H7 (cell line): ENCODE measurements at regions not wholly inside any gene's neighbourhood (a gene's known extent, or its start where the extent isn't known, plus 50 kb on each side); places are given as distances from the start of the nearest gene placed in this dataset.
A peak's percentile ranks its signal among the peaks of the same experiment; 100 is the strongest.

Experiments used
- DNase-seq: peaks from one replicate; pipeline ENCODE4 v3.0.0; 2012
- H3K27me3 ChIP-seq: 2 replicates; pipeline ENCODE4 v1.6.0; 2011; ENCODE audit warnings: mild to moderate bottlenecking, low read length; ENCODE audit not compliant: control insufficient read depth, insufficient read depth
- H3K36me3 ChIP-seq: replicated peaks from 2 replicates; pipeline ENCODE4 v1.5.1; 2011; ENCODE audit warnings: low read length; ENCODE audit not compliant: control insufficient read depth, insufficient read depth
- H3K4me3 ChIP-seq: 2 replicates; pipeline ENCODE4 v1.5.1; 2011; ENCODE audit warnings: low read depth, mild to moderate bottlenecking, control low read depth, low read length, moderate library complexity; ENCODE audit not compliant: insufficient read depth

DNA sequence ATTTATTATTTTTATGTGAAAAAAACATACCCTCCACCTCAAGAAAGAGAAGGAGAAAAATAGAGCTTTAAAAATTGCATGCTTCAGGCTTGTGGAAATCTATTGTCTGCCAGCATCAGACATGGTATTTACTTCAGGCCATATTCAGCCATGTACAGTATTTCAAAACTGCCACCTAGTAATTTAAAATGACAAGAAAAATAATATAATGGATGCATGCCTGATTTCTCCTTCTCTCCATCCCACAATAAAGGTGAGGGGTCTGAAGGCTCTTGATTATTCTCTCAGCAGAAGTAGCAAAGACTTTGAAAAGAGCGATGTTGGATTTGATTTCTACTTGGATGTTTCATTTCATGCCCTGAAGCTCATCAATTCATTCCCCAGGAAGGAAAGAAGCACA lies 250.7 kb downstream of the TBC1D4 start:
- no peak for DNase-seq
- Histone ChIP-seq H3K36me3 (no peaks in the 10 kb centered on the region), H3K4me3 (no peak overlapping the region), H3K27me3 (no peaks in the 10 kb centered on the region)

DNA sequence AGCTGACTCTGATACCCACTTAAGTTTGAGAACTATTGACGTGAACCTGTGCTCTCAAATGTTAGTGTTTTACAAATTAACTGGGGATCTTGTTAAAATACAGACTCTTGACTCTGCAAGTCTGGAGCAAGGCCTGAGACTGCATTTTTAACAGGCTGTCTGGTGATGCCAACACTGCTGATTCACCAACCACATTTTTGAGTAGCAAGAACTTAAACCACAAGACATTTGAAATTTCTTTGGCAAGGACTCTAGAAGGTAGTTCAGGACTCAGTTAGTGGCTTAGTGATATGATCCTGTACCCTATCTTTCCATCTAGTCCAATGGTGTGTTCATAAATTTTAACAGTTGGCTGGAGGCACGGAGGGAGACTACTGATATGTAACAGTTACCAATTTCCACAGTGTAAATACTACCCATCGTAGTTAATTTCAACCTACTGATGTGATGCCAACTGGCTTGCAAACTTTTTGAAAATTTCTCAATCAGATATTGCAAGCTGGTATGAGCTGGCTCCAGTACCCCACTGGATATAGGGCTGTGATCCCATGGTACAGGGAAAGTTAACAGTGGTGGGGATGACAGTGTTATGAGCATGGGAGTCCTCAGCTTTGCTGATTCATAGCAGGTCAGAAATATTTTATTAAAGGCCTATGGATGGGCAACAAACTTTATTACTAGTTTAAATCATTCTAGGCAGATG lies 255.1 kb downstream of the TBC1D4 start:
- DNase-seq = no peak
- H3K4me3 ChIP-seq = no peak overlapping the region
- H3K36me3 ChIP-seq = no peaks in the 10 kb centered on the region
- H3K27me3 ChIP-seq = no peaks in the 10 kb centered on the region

DNA sequence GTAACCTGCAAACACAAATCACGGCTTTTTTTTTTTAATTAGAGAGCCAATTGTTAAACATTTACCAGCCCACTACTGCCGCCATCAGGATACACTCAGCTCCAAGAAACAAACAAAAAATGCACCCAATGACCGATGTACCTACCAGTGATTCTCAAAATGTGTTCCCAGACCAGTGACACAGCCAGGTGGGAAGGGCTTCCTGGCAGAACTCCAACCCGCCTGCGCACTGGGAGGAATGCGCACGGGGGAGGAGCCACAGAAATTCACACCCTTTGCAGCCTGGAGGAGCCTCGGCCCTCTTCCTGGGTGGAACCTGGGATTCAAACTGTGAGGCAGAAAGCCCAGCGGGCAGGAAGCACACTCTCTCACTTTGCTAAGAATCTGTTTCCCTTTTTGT lies 255.9 kb downstream of the TBC1D4 start:
- H3K4me3 ChIP-seq = no peak overlapping the region
- peak; percentile 40 for DNase-seq
- no peaks in the 10 kb centered on the region for H3K27me3 ChIP-seq
- H3K36me3 ChIP-seq = no peaks in the 10 kb centered on the region

DNA sequence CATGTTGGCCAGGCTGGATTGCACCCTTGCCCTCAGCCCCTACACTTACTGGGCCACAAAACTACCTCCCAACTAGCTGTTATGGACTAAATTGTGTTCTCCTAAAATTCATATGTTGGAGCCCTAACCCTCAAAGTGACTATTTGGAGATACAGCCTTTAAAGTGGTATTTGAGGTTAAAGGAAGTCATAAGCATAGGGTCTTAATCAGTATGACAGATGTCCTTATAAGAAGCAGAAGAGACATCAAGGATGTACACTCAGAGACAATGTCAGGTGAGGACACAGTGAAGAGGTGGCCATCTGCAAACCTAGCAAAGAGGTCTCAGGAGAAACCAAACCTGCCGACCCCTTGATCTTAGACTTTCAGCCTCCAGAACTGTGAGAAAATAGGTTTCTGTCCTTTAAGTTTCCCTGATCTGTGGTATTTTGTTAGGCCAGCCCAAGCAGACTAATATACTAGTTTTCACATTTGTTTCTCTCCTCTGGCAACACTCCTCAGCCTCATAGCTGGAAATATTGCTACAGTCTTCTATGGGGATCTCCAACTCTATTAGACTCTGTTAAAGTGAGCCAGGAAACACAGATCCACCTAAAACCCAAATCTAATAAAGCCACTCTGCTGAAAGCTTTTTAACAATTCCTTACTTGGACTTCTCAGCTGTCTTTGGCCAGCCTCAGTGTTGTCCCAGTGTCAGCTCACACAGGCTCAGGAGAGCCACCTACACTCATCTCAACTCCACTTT lies 256.5 kb downstream of the TBC1D4 start:
- no peaks in the 10 kb centered on the region for H3K36me3 ChIP-seq
- H3K4me3 ChIP-seq = no peak overlapping the region
- no peaks in the 10 kb centered on the region for H3K27me3 ChIP-seq
- DNase-seq = no peak

DNA sequence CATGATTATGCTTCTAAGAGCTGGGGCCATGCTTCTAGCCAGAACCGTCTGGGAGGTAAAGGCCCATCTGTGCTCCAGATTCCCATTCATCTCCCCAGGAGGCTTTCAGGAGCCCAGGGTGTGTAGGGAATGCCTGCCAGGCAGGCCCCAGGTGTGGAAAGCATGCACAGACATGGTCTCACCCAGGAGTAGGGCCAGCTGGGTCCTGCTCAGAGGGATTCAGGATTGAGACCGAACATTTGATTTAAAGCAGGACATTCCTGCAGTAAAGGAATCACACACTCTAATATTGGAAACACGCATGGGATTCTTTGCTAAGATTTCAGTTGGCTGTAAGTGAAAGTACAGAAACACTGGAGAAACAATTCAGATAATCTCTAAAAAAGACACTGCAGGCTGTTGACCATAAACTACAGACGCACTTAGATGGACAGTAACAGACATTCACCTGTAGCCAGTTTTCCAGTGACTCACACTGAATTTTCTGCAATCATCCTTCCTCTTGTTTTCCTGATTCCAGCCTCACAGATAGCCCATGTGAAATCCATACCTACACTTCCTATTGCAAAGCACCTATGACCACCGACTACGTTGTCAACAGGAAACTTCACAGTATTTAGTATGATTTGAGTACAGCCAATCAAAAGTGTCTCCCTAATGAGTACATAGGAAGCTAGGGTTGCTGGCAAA lies 257.8 kb downstream of the TBC1D4 start:
- Histone ChIP-seq H3K36me3 (no peaks in the 10 kb centered on the region), H3K27me3 (no peaks in the 10 kb centered on the region), H3K4me3 (no peak overlapping the region)
- DNase-seq = no peak

DNA sequence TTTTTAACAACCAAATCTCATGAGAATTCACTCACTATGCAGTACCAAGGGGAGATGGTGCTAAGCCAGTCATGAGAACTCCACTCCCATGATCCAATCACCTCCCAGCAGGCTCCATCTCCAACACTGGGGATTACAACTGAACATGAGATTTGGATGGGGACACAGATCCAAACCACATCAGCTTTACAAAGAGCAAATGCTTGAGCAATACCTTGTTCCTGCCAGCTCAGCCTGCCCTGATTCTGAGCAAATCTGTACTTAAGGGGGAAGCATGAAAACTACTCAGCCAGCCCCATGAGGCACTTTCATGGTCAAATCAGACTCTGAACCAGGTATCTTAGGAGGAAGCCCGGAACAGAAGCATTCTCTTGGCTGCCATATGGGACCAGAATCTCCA lies 259.9 kb downstream of the TBC1D4 start:
- H3K4me3 ChIP-seq = no peak overlapping the region

DNA sequence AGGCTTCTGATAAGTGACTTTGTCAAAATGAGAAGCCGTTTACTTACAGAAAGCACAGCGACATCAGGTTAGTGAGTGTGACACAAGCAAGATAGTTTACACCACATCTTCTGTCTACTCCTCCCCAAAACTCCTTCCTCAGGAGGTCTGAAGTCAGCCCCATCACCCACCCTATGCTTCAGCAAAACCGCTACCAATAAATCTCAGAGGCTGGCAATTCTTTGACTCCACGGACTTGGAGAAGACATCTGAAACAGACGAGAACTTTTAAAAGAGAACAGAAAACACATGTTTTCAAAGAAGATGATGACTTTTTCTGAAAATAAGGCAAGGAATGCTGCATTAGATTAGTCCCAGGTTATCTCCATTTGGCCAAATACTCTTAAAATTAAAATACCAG lies 261.1 kb downstream of the TBC1D4 start:
- H3K27me3 ChIP-seq = no peaks in the 10 kb centered on the region
- no peaks in the 10 kb centered on the region for H3K36me3 ChIP-seq
- DNase-seq = no peak
- H3K4me3 ChIP-seq = no peak overlapping the region

More for the DNA sequence above, 259.9 kb downstream of the TBC1D4 start:
- DNase-seq = no peak
- Histone ChIP-seq H3K27me3 (no peaks in the 10 kb centered on the region), H3K36me3 (no peaks in the 10 kb centered on the region)

DNA sequence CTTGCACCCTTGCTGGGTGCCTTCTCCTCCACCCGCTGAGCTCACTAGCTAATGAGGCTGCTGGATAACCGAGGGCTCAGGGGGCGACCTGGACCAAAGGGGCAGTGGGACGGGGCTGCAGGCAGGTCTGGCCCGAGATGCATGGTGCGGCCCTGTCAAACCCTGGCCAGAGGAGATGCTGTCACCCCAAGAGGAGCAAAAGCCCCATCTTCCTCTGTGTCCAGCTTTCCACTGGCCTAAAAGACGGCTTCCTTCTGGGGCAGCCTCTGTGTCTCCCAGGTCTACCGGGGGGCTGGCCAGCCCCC lies 261.8 kb downstream of the TBC1D4 start:
- no peak overlapping the region for H3K4me3 ChIP-seq
- no peak for DNase-seq
- no peaks in the 10 kb centered on the region for H3K36me3 ChIP-seq
- H3K27me3 ChIP-seq = no peaks in the 10 kb centered on the region

DNA sequence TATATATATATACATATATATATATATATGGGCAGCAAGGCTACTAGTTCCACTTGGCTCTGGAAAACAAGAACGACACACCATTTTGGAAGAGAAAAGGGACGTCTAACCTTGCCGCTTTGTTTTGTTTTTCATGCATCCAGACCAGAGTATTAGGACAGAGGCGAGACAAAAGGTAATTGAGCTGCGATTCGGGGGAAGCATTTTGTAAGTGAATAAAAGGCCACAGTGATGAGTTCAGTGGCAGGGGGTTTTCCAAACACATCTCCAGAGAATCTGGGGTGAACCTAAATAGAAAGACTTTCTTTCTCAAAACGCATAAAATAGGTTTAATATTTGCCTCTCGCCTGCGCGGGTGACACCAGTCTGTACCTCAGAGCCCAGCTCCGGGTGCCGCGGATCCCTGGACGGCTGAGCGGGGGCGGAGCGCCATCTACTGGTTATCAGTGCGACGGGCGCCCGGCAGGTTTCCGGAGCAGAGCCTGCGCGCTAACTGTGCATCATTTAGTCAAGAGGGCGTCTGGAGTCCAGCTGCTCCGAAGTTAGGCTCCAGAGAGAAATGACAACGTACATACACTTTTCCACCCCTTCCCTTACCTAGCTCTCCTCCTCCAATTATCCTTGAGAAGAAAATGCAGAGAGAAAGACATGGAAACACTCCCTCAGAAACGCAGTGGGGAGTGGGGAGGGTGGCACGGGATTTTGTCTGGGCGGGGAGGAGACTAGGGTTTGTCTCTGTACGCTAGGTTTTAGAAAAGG lies 262.3 kb downstream of the TBC1D4 start:
- peak; percentile 91 for DNase-seq
- H3K36me3 ChIP-seq = no peaks in the 10 kb centered on the region
- peak overlapping the region; percentile 16; the same call in 1 of the 2 replicates for H3K4me3 ChIP-seq
- no peaks in the 10 kb centered on the region for H3K27me3 ChIP-seq

DNA sequence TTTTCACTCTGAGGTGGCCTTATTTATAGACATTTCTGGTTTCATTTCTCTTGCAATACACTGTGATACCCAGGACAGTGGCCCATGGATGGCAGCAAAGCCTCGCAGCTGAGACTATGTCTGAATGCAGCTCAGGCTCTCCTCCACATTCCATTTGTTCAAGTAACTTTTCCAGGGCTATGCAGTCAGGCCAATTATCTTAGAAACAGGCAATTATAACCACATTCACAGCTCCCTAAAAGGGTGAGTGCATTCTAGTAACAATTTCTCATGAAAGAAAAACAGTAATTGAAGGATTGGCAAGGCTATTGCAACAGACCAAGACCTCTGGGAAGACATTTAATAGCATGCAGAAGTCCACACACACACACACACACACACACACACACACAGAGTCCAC lies 264.0 kb downstream of the TBC1D4 start:
- no peak for DNase-seq
- Histone ChIP-seq H3K4me3 (no peak overlapping the region), H3K36me3 (no peaks in the 10 kb centered on the region), H3K27me3 (no peaks in the 10 kb centered on the region)

DNA sequence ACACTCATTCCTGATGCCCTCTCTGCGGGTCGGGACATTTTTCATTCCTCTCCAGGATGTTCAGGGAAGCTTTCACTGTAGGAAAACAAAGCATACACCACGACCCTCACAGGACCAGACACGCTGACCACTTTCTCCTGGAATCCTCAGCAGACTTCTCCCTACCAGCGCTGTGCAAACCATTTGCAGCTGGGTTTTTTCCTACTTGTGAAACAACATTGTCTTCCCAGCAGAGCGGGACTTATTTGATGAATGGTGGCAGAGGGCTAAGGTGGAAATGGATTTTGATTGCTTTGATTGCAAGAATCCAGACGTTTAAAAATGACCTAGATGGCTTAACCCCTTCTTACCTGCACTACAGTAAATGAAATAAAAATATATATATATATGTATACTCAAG lies 265.9 kb downstream of the TBC1D4 start:
- no peak for DNase-seq
- no peak overlapping the region for H3K4me3 ChIP-seq
- H3K27me3 ChIP-seq = no peaks in the 10 kb centered on the region
- H3K36me3 ChIP-seq = no peaks in the 10 kb centered on the region

DNA sequence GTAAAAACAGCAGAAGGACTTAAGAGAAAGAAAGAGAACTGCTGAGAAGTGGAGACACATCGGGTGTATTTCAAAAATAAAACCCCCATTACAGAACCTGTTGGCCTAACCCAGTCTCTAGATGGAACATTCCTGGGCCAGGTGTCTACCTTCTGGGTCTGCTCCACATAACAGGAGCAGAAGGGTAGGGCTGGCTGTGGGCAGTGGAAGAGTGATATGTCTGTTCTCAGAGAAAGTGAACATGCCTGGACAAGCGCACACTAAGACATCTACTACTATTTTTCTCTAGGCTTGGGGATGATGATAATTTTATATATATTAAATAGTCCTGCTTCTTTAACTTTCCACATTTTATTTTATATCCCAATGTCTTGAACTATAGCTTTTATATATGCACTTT lies 267.1 kb downstream of the TBC1D4 start:
- DNase-seq = no peak
- H3K27me3 ChIP-seq = no peaks in the 10 kb centered on the region
- no peaks in the 10 kb centered on the region for H3K36me3 ChIP-seq
- no peak overlapping the region for H3K4me3 ChIP-seq

DNA sequence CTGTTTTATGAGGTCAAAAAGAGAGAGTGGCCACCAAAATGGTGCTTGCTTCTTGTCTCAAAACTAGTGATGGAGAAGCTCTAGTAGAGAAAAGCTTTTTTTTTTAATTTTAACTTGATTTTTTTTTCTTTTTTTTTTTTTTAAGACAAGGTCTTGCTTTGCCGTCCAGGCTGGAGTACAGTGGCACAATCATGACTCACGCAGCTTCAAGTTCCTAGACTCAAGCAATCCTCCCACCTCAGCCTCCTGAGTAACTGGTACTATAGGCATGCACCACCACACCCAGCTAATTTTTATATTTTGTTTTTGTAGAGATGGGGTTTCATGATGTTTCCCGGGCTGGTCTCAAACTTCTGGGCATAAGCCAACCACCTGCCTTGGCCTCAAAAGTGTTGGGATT lies 279.0 kb downstream of the TBC1D4 start:
- Histone ChIP-seq H3K27me3 (no peaks in the 10 kb centered on the region), H3K4me3 (no peak overlapping the region), H3K36me3 (no peaks in the 10 kb centered on the region)
- no peak for DNase-seq

DNA sequence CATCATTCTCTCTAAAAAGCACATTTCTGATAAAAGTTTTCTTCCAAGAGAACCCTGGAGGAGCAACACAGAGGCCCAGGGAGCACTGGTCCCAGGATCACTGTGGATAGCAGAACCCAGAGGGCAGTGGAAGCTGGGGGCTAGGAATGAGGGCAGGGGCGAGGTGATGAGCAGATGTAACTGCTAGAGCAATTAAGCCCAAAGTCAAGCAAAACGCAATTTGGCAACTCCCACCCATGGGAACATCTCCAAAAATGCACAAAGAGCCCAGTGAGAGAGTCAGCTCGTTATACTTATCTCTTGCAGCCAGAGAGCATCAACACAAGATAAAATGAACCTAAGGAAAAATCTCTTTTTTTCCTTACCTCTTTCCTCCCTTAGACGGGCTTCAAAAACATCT lies 284.2 kb downstream of the TBC1D4 start:
- Histone ChIP-seq H3K27me3 (no peaks in the 10 kb centered on the region), H3K36me3 (no peaks in the 10 kb centered on the region), H3K4me3 (no peak overlapping the region)
- DNase-seq = no peak
